IMR-90 (cell line): ENCODE measurements at regions not wholly inside any gene's neighbourhood (a gene's known extent, or its start where the extent isn't known, plus 50 kb on each side); places are given as distances from the start of the nearest gene placed in this dataset.

Experiments used
- ATAC-seq: fragments of 200-7000 bp; cut with Tn5 transposase; 2 replicates; pipeline ENCODE4 v1.9.1; 2020; ENCODE audit warnings: low read depth, mild to moderate bottlenecking, moderate library complexity
- BruUV-seq: library from RNA; stranded (reverse); fragments of 400-500 nt; replicated peaks from 2 replicates; lab custom pipeline; 2021; lab: Mats Ljungman, UMichigan
- CTCF ChIA-PET: fragments of 300-600 bp; formaldehyde crosslinking; extraction: SDS; loops from one replicate; lab custom pipeline; 2021; ENCODE audit warnings: antibody characterized with exemption; lab: Yijun Ruan, JAX
- POLR2A ChIA-PET: fragments of 300-600 bp; sonication (Branson Sonifier 250); formaldehyde crosslinking; loops from one replicate; lab custom pipeline; 2022; ENCODE audit warnings: antibody characterized with exemption; ENCODE audit not compliant: unreplicated experiment; lab: Charles Lee
- DNase-seq: peaks from one replicate; pipeline ENCODE4 v3.0.0; 2013
- H2AFZ ChIP-seq: replicated peaks from 2 replicates; pipeline ENCODE3; 2013; ENCODE audit warnings: low read length, mild to moderate bottlenecking; ENCODE audit not compliant: poor library complexity
- H2AK5ac ChIP-seq: 2 replicates; pipeline ENCODE4 v1.6.1; 2013; ENCODE audit warnings: low read depth, low read length, inconsistent platforms
- H2AK9ac ChIP-seq: replicated peaks from 2 replicates; pipeline ENCODE3; 2013; ENCODE audit warnings: mild to moderate bottlenecking, low read depth, low read length, moderate library complexity; ENCODE audit not compliant: poor library complexity
- H2BK120ac ChIP-seq: 2 replicates; pipeline ENCODE4 v1.6.1; 2013; ENCODE audit warnings: low read depth, low read length, inconsistent platforms
- H2BK15ac ChIP-seq: 3 replicates; pipeline ENCODE4 v1.6.1; 2013; ENCODE audit warnings: low read depth, low read length, inconsistent platforms
- H2BK20ac ChIP-seq: 2 replicates; pipeline ENCODE4 v1.6.1; 2013; ENCODE audit warnings: low read depth, mild to moderate bottlenecking, inconsistent platforms, low read length, moderate library complexity
- H2BK5ac ChIP-seq: 2 replicates; pipeline ENCODE4 v1.6.1; 2013; ENCODE audit warnings: mild to moderate bottlenecking, low read depth, low read length, inconsistent platforms; ENCODE audit not compliant: poor library complexity, severe bottlenecking
- H3K14ac ChIP-seq: replicated peaks from 2 replicates; pipeline ENCODE4 v1.6.1; 2013; ENCODE audit warnings: low read depth, low read length, inconsistent platforms
- H3K18ac ChIP-seq: 2 replicates; pipeline ENCODE4 v1.6.1; 2013; ENCODE audit warnings: low read depth, low read length, control low read depth
- H3K23ac ChIP-seq: 2 replicates; pipeline ENCODE4 v1.6.1; 2013; ENCODE audit warnings: low read depth, low read length, inconsistent platforms
- H3K27ac ChIP-seq: 2 replicates; pipeline ENCODE4 v1.5.1; 2013; ENCODE audit warnings: mild to moderate bottlenecking, control low read depth, low read length; ENCODE audit not compliant: insufficient read depth
- H3K27me3 ChIP-seq: 2 replicates; pipeline ENCODE4 v1.6.1; 2013; ENCODE audit warnings: low read length; ENCODE audit not compliant: control insufficient read depth, insufficient read depth
- H3K36me3 ChIP-seq: 2 replicates; pipeline ENCODE4 v1.6.1; 2013; ENCODE audit warnings: low read length, mixed read lengths; ENCODE audit not compliant: control insufficient read depth, insufficient read depth
- H3K4ac ChIP-seq: 2 replicates; pipeline ENCODE4 v1.6.1; 2013; ENCODE audit warnings: low read depth, low read length, inconsistent platforms
- H3K4me1 ChIP-seq: 2 replicates; pipeline ENCODE4 v1.6.1; 2013; ENCODE audit warnings: low read length, mixed read lengths; ENCODE audit not compliant: control insufficient read depth, insufficient read depth
- H3K4me2 ChIP-seq: 2 replicates; pipeline ENCODE4 v1.6.1; 2013; ENCODE audit warnings: low read depth, mild to moderate bottlenecking, control low read depth, low read length, moderate library complexity
- H3K4me3 ChIP-seq: 2 replicates; pipeline ENCODE4 v1.5.1; 2013; ENCODE audit warnings: low read depth, mild to moderate bottlenecking, control low read depth, low read length, moderate library complexity; ENCODE audit not compliant: insufficient read depth
- H3K56ac ChIP-seq: 2 replicates; pipeline ENCODE4 v1.6.1; 2013; ENCODE audit warnings: low read length, inconsistent platforms; ENCODE audit not compliant: insufficient read depth; ENCODE audit errors: extremely low read depth
- H3K79me1 ChIP-seq, 2 experiments: 2 replicates each; pipeline ENCODE4 v1.6.1; 2013; ENCODE audit warnings: low read length in 2 of 2, inconsistent platforms in 1 of 2, low read depth in 1 of 2
- H3K9ac ChIP-seq: 2 replicates; pipeline ENCODE4 v1.6.1; 2013; ENCODE audit warnings: low read depth, low read length, control low read depth
- H3K9me1 ChIP-seq: 2 replicates; pipeline ENCODE4 v1.6.1; 2013; ENCODE audit warnings: low read length, inconsistent platforms; ENCODE audit not compliant: insufficient read depth
- H3K9me3 ChIP-seq: 2 replicates; pipeline ENCODE4 v1.6.1; 2013; ENCODE audit warnings: low read length; ENCODE audit not compliant: control insufficient read depth, insufficient read depth
- H4K20me1 ChIP-seq: 2 replicates; pipeline ENCODE4 v1.6.1; 2013; ENCODE audit warnings: low read length, inconsistent platforms; ENCODE audit not compliant: insufficient read depth
- H4K5ac ChIP-seq: 2 replicates; pipeline ENCODE4 v1.6.1; 2013; ENCODE audit warnings: mild to moderate bottlenecking, low read depth, low read length, control low read depth
- H4K8ac ChIP-seq, 2 experiments: 2 replicates each; pipeline ENCODE4 v1.6.1; 2013; ENCODE audit warnings: low read depth in 2 of 2, low read length in 2 of 2, control low read depth in 1 of 2, inconsistent platforms in 1 of 2
- H4K91ac ChIP-seq: 2 replicates; pipeline ENCODE4 v1.6.1; 2013; ENCODE audit warnings: low read depth, low read length, inconsistent platforms; ENCODE audit not compliant: insufficient read depth
- CHD1 ChIP-seq: IDR thresholded peaks from 2 replicates; pipeline ENCODE4 v1.6.1; 2012; ENCODE audit warnings: low read depth, low read length, improper control_type of control experiment
- ELK1 ChIP-seq: fragments of 150-350 bp; IDR thresholded peaks from 2 replicates; pipeline ENCODE4 v1.6.1; 2016; ENCODE audit warnings: low read depth, mild to moderate bottlenecking, low read length, moderate library complexity, borderline replicate concordance
- MXI1 ChIP-seq: IDR thresholded peaks from 2 replicates; pipeline ENCODE4 v1.6.1; 2012; ENCODE audit warnings: low read depth, mild to moderate bottlenecking, low read length, moderate library complexity, borderline replicate concordance
- RCOR1 ChIP-seq: IDR thresholded peaks from 2 replicates; pipeline ENCODE4 v1.6.1; 2012; ENCODE audit warnings: mild to moderate bottlenecking, low read length, improper control_type of control experiment; ENCODE audit not compliant: insufficient replicate concordance
- USF2 ChIP-seq: fragments of 150-350 bp; IDR thresholded peaks from 2 replicates; pipeline ENCODE4 v1.6.1; 2017; ENCODE audit warnings: mild to moderate bottlenecking, antibody characterized with exemption, low read length, low read depth
- dilution Hi-C: fragments of 300-500 bp; cut with HindIII; formaldehyde crosslinking; loops from one replicate; pipeline ENCODE4 v1.14.3; 2018; ENCODE audit warnings: low sequenced_read_pairs; ENCODE audit not compliant: unreplicated experiment
- in situ Hi-C: fragments of 300-500 bp; cut with MboI; formaldehyde crosslinking; loops from 3 replicates; pipeline ENCODE4 v1.14.3; 2019; ENCODE audit warnings: low sequenced_read_pairs, inconsistent platforms, mixed read lengths
- intact Hi-C: fragments of 100-400 bp; cut with micrococcal nuclease; formaldehyde crosslinking; loops from 2 replicates; pipeline ENCODE4 v1.10.0; 2022

GRCh38 chr16:26569793-26570192 lies 496.9 kb upstream of the C16orf82 start:
- Histone ChIP-seq H3K23ac (no peak overlapping the region), H4K5ac (no peak overlapping the region), H3K4me3 (no peak overlapping the region), H3K4me1 (no peaks in the 10 kb centered on the region), H2AK5ac (no peak overlapping the region), H3K9ac (no peak overlapping the region), H3K27me3 (no peaks in the 10 kb centered on the region), H4K20me1 (no peaks in the 10 kb centered on the region), H2AK9ac (no peak overlapping the region), H4K8ac (no peak overlapping the region), H4K91ac (no peak overlapping the region), H3K27ac (no peak overlapping the region), H3K56ac (no peak overlapping the region), H3K18ac (no peak overlapping the region), H2BK120ac (no peak overlapping the region), H2BK15ac (no peak overlapping the region), H2AFZ (no peak overlapping the region), H2BK20ac (no peak overlapping the region), H3K9me3 (peaks cover 10% of the 10 kb centered on the region; the same call in 1 of the 2 replicates), H3K36me3 (no peaks in the 10 kb centered on the region), H3K9me1 (no peaks in the 10 kb centered on the region), H3K4ac (no peak overlapping the region), H3K14ac (no peak overlapping the region), H3K79me1 (no peaks in the 10 kb centered on the region), H3K4me2 (no peak overlapping the region), H2BK5ac (no peak overlapping the region)
- CTCF ChIA-PET = no interaction called here
- no TSS peak for BruUV-seq
- POLR2A ChIA-PET = no interaction called here
- no peak for TF ChIP-seq ELK1
- TF ChIP-seq RCOR1 = no peak
- TF ChIP-seq CHD1 = no peak
- no peak for TF ChIP-seq USF2
- TF ChIP-seq MXI1 = no peak
- ATAC-seq (no peak), DNase-seq (no peak)
- intact Hi-C loops = no loop called here
- dilution Hi-C loops = no loop called here
- in situ Hi-C loops = no loop called here
